ENCODE measurements at regions not wholly inside any gene's neighbourhood (a gene's known extent, or its start where the extent isn't known, plus 50 kb on each side); places are given as distances from the start of the nearest gene placed in this dataset.

DNA sequence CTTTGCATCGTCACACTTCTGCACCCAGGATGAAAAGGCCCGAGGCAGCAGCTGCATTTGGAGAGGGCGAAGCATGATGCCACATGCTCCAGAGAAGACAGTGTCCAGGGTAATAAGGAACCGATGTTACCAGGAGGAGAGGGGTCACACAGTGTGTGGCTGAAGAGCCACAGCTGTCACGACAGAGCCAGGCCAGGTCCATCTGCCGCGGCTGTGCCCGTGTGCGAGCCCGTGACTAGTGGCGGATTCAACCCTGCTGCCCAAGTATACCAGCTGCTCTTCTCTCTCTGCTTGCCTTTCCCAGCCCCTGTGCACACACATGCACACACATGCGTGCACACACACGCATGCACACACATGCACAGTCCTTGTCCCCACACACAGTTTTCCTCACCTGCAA, 1432.5 kb downstream of the BRD1 start (continued):
- TF ChIP-seq POLR2AphosphoS5 (IDR thresholded peaks at IDR 0.05; ENCODE audit: low read depth) = no peak
- no peak for TF ChIP-seq ZNF114 (CRISPR knock-in tag; IDR thresholded peaks at IDR 0.05)
- TF ChIP-seq ZNF331 (CRISPR knock-in tag; IDR thresholded peaks at IDR 0.05; ENCODE audit: low read depth) = no peak
- TF ChIP-seq, protein P1, sequence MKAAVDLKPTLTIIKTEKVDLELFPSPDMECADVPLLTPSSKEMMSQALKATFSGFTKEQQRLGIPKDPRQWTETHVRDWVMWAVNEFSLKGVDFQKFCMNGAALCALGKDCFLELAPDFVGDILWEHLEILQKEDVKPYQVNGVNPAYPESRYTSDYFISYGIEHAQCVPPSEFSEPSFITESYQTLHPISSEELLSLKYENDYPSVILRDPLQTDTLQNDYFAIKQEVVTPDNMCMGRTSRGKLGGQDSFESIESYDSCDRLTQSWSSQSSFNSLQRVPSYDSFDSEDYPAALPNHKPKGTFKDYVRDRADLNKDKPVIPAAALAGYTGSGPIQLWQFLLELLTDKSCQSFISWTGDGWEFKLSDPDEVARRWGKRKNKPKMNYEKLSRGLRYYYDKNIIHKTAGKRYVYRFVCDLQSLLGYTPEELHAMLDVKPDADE (IDR thresholded peaks at IDR 0.05) = no peak
- no peak for TF ChIP-seq NANOG (IDR thresholded peaks at IDR 0.05; ENCODE audit: borderline replicate concordance)
- TF ChIP-seq, protein P2, sequence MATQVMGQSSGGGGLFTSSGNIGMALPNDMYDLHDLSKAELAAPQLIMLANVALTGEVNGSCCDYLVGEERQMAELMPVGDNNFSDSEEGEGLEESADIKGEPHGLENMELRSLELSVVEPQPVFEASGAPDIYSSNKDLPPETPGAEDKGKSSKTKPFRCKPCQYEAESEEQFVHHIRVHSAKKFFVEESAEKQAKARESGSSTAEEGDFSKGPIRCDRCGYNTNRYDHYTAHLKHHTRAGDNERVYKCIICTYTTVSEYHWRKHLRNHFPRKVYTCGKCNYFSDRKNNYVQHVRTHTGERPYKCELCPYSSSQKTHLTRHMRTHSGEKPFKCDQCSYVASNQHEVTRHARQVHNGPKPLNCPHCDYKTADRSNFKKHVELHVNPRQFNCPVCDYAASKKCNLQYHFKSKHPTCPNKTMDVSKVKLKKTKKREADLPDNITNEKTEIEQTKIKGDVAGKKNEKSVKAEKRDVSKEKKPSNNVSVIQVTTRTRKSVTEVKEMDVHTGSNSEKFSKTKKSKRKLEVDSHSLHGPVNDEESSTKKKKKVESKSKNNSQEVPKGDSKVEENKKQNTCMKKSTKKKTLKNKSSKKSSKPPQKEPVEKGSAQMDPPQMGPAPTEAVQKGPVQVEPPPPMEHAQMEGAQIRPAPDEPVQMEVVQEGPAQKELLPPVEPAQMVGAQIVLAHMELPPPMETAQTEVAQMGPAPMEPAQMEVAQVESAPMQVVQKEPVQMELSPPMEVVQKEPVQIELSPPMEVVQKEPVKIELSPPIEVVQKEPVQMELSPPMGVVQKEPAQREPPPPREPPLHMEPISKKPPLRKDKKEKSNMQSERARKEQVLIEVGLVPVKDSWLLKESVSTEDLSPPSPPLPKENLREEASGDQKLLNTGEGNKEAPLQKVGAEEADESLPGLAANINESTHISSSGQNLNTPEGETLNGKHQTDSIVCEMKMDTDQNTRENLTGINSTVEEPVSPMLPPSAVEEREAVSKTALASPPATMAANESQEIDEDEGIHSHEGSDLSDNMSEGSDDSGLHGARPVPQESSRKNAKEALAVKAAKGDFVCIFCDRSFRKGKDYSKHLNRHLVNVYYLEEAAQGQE (IDR thresholded peaks at IDR 0.05; ENCODE audit: unreplicated experiment) = no peak

DNA sequence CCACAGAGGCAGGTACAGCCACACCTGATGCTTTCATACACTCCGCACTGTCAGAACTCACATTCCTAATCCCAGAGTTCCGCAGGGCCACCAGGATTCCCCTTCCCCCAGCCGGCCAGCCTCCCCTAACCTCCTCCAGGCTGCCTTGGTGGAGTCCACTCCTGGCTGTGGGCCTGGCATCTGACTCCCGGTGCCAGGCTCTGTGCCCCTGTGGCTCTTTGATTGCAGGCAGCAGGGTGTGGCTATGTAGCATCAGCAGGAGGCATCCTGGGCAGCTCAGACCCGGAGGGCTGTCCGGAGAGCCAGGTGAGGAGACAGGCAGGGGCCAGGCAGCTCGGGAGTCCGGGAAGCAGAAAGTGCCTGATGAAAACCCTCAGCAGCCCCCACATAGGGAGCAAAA, 1432.9 kb downstream of the BRD1 start:
- Mint-ChIP-seq H3K36me3 (ENCODE audit: low read depth) (peaks cover 3% of the 10 kb centered on the region; the same call in 1 of the 3 replicates), H3K4me3 (no peak overlapping the region), H3K27me3 (ENCODE audit: insufficient read depth, low read depth, poor library complexity) (peaks cover 9% of the 10 kb centered on the region), H3K9me3 (peaks cover 4% of the 10 kb centered on the region; the same call in 1 of the 3 replicates), H3K27ac (no peak overlapping the region), H3K4me1 (peaks cover 14% of the 10 kb centered on the region)
- Histone ChIP-seq H3K4me1 (ENCODE audit: insufficient read depth) (no peaks in the 10 kb centered on the region), H3K27ac (ENCODE audit: low read depth) (no peak overlapping the region), H3K27me3 (ENCODE audit: insufficient read depth) (no peaks in the 10 kb centered on the region), H3K36me3 (ENCODE audit: insufficient read depth) (no peaks in the 10 kb centered on the region), H4K20me1 (replicated peaks; ENCODE audit: insufficient read depth) (no peaks in the 10 kb centered on the region), H3F3A (replicated peaks; ENCODE audit: low read depth) (no peaks in the 10 kb centered on the region), H3K4me2 (no peak overlapping the region), H3K9me2 (ENCODE audit: insufficient read depth) (no peaks in the 10 kb centered on the region), H2AFZ (no peak overlapping the region), H3K79me2 (replicated peaks; ENCODE audit: insufficient read depth) (no peaks in the 10 kb centered on the region), H3K4me3 (no peak overlapping the region)
- DNase-seq (ENCODE audit: low spot score) (no peak), ATAC-seq (no peak; the same call in 2 of the 3 replicates)
- no peak for TF ChIP-seq POLR2AphosphoS5 (IDR thresholded peaks at IDR 0.05; ENCODE audit: low read depth)
- TF ChIP-seq, protein P2 (IDR thresholded peaks at IDR 0.05; ENCODE audit: unreplicated experiment) = no peak
- TF ChIP-seq, protein P3, sequence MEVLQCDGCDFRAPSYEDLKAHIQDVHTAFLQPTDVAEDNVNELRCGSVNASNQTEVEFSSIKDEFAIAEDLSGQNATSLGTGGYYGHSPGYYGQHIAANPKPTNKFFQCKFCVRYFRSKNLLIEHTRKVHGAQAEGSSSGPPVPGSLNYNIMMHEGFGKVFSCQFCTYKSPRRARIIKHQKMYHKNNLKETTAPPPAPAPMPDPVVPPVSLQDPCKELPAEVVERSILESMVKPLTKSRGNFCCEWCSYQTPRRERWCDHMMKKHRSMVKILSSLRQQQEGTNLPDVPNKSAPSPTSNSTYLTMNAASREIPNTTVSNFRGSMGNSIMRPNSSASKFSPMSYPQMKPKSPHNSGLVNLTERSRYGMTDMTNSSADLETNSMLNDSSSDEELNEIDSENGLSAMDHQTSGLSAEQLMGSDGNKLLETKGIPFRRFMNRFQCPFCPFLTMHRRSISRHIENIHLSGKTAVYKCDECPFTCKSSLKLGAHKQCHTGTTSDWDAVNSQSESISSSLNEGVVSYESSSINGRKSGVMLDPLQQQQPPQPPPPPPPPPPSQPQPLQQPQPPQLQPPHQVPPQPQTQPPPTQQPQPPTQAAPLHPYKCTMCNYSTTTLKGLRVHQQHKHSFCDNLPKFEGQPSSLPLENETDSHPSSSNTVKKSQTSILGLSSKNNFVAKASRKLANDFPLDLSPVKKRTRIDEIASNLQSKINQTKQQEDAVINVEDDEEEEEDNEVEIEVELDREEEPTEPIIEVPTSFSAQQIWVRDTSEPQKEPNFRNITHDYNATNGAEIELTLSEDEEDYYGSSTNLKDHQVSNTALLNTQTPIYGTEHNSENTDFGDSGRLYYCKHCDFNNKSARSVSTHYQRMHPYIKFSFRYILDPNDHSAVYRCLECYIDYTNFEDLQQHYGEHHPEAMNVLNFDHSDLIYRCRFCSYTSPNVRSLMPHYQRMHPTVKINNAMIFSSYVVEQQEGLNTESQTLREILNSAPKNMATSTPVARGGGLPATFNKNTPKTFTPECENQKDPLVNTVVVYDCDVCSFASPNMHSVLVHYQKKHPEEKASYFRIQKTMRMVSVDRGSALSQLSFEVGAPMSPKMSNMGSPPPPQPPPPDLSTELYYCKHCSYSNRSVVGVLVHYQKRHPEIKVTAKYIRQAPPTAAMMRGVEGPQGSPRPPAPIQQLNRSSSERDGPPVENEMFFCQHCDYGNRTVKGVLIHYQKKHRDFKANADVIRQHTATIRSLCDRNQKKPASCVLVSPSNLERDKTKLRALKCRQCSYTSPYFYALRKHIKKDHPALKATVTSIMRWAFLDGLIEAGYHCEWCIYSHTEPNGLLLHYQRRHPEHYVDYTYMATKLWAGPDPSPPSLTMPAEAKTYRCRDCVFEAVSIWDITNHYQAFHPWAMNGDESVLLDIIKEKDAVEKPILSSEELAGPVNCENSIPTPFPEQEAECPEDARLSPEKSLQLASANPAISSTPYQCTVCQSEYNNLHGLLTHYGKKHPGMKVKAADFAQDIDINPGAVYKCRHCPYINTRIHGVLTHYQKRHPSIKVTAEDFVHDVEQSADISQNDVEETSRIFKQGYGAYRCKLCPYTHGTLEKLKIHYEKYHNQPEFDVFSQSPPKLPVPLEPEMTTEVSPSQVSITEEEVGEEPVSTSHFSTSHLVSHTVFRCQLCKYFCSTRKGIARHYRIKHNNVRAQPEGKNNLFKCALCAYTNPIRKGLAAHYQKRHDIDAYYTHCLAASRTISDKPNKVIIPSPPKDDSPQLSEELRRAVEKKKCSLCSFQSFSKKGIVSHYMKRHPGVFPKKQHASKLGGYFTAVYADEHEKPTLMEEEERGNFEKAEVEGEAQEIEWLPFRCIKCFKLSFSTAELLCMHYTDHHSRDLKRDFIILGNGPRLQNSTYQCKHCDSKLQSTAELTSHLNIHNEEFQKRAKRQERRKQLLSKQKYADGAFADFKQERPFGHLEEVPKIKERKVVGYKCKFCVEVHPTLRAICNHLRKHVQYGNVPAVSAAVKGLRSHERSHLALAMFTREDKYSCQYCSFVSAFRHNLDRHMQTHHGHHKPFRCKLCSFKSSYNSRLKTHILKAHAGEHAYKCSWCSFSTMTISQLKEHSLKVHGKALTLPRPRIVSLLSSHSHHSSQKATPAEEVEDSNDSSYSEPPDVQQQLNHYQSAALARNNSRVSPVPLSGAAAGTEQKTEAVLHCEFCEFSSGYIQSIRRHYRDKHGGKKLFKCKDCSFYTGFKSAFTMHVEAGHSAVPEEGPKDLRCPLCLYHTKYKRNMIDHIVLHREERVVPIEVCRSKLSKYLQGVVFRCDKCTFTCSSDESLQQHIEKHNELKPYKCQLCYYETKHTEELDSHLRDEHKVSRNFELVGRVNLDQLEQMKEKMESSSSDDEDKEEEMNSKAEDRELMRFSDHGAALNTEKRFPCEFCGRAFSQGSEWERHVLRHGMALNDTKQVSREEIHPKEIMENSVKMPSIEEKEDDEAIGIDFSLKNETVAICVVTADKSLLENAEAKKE (CRISPR knock-in tag; IDR thresholded peaks at IDR 0.05) = no peak
- no peak for TF ChIP-seq EZH2 (IDR thresholded peaks at IDR 0.05; ENCODE audit: low read depth, unreplicated experiment)
- TF ChIP-seq STAT1 (IDR thresholded peaks at IDR 0.05; ENCODE audit: unreplicated experiment) = no peak
- no peak for TF ChIP-seq ZNF331 (CRISPR knock-in tag; IDR thresholded peaks at IDR 0.05; ENCODE audit: low read depth)
- TF ChIP-seq JUNB (IDR thresholded peaks at IDR 0.05; ENCODE audit: unreplicated experiment) = no peak

All from GM23338 (cell line).